ENCODE measurements at regions not wholly inside any gene's neighbourhood (a gene's known extent, or its start where the extent isn't known, plus 50 kb on each side); places are given as distances from the start of the nearest gene placed in this dataset.

DNA sequence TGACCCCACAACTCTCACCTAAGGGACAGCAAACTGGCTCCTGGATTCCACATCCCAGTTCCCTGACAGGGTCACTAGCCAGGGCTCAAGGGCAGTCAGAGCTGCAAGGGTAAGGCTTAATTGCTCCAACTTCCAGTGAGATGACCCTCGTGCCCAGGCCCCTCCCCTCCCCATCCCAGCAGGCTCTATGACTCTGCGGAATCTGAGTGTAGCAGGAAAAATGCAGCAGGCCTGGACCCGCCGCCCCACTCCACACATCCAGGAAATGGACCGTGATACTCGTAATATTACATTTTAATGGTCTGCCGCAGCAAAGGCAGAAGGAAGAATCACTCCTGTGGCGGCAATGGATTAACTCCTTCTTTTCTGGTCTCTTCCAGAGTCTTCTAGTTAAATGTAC, 91.7 kb upstream of the CHST15 start:
- Histone ChIP-seq H3K79me2 (ENCODE audit: control insufficient read depth, low read length) (no peaks in the 10 kb centered on the region), H3F3A (ENCODE audit: control insufficient read depth, insufficient read depth) (no peaks in the 10 kb centered on the region), H3K4me2 (ENCODE audit: low read length) (no peak overlapping the region), H3K9me2 (replicated peaks; ENCODE audit: control insufficient read depth, low read length) (no peaks in the 10 kb centered on the region), H3K27ac (ENCODE audit: low read depth, low read length) (no peak overlapping the region), H3K4me1 (ENCODE audit: control insufficient read depth, low read length) (no peaks in the 10 kb centered on the region), H4K20me1 (ENCODE audit: control insufficient read depth, insufficient read depth, low read depth, low read length) (no peaks in the 10 kb centered on the region), H3K4me3 (ENCODE audit: low read length) (no peak overlapping the region), H3K9me3 (ENCODE audit: control insufficient read depth, insufficient read depth, low read length) (no peaks in the 10 kb centered on the region), H3K27me3 (ENCODE audit: control insufficient read depth, low read length) (no peaks in the 10 kb centered on the region), H3K36me3 (ENCODE audit: control insufficient read depth, low read length) (no peaks in the 10 kb centered on the region)
- no peak for TF ChIP-seq EZH2phosphoT487 (IDR thresholded peaks at IDR 0.05; ENCODE audit: borderline replicate concordance, low read length)
- TF ChIP-seq, protein P1, sequence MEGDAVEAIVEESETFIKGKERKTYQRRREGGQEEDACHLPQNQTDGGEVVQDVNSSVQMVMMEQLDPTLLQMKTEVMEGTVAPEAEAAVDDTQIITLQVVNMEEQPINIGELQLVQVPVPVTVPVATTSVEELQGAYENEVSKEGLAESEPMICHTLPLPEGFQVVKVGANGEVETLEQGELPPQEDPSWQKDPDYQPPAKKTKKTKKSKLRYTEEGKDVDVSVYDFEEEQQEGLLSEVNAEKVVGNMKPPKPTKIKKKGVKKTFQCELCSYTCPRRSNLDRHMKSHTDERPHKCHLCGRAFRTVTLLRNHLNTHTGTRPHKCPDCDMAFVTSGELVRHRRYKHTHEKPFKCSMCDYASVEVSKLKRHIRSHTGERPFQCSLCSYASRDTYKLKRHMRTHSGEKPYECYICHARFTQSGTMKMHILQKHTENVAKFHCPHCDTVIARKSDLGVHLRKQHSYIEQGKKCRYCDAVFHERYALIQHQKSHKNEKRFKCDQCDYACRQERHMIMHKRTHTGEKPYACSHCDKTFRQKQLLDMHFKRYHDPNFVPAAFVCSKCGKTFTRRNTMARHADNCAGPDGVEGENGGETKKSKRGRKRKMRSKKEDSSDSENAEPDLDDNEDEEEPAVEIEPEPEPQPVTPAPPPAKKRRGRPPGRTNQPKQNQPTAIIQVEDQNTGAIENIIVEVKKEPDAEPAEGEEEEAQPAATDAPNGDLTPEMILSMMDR (IDR thresholded peaks at IDR 0.05; ENCODE audit: low read depth, low read length, poor library complexity, severe bottlenecking) = no peak

DNA sequence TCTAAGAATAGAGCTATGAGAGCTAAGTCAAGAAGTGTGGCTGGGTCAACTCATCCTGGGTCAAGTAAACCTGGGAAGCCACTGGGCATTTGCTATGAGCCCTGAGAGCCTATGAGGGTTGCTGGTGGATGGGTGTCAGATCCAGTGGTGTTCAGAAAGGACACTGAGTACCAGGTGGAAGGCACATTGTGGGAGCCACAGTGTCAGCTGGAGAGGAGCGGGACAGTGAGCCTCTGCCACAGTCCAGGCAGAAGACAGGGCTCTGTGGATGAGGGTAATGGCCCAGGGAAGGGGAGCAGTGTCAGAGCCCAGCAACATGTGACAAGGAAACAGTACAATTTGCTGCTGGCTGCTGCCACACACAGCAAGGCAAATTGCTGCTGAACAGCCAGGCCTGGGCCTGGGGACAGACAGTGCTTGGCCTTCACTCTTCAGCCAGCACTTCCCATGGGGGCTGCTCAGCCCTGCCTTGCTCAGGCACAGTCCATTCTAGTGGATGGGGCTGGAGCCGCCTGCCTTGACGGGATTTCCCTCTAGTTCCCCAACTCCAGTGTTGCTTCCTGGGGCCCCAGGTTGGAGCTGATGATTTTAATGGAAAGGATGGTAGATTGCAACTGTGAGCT, 90.9 kb upstream of the CHST15 start:
- no peak overlapping the region for H3K4me3 ChIP-seq (ENCODE audit: low read length)
- H3K27me3 ChIP-seq (ENCODE audit: control insufficient read depth, low read length) = no peaks in the 10 kb centered on the region
- no peaks in the 10 kb centered on the region for H3K79me2 ChIP-seq (ENCODE audit: control insufficient read depth, low read length)
- TF ChIP-seq EZH2phosphoT487 (IDR thresholded peaks at IDR 0.05; ENCODE audit: borderline replicate concordance, low read length) = no peak
- TF ChIP-seq, protein P1 (IDR thresholded peaks at IDR 0.05; ENCODE audit: low read depth, low read length, poor library complexity, severe bottlenecking) = no peak
- no peak overlapping the region for H3K27ac ChIP-seq (ENCODE audit: low read depth, low read length)
- H3K4me1 ChIP-seq (ENCODE audit: control insufficient read depth, low read length) = no peaks in the 10 kb centered on the region
- no peaks in the 10 kb centered on the region for H4K20me1 ChIP-seq (ENCODE audit: control insufficient read depth, insufficient read depth, low read depth, low read length)
- no peak overlapping the region for H3K4me2 ChIP-seq (ENCODE audit: low read length)
- no peaks in the 10 kb centered on the region for H3K9me3 ChIP-seq (ENCODE audit: control insufficient read depth, insufficient read depth, low read length)
- no peaks in the 10 kb centered on the region for H3F3A ChIP-seq (ENCODE audit: control insufficient read depth, insufficient read depth)
- H3K36me3 ChIP-seq (ENCODE audit: control insufficient read depth, low read length) = no peaks in the 10 kb centered on the region
- no peaks in the 10 kb centered on the region for H3K9me2 ChIP-seq (replicated peaks; ENCODE audit: control insufficient read depth, low read length)

DNA sequence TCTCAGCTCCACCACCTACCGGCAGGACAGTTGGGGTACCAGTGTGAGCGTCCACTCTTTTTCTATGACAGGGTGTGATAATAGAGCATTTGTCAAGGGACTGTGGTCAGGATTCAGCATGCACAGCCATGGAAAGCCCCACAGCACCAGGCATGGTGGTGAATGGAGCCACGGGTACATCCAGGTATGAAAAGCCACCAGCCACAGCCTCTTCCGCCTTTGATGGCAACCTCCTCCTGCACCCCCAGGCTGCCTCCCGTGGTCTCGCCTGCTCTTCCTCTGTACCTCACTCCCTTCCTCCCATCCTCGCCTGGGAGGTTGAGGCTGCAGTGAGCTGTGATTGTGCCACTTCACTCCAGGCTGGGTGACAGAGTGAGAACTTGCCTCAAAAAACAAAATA, 90.2 kb upstream of the CHST15 start:
- Histone ChIP-seq H3K4me1 (ENCODE audit: control insufficient read depth, low read length) (no peaks in the 10 kb centered on the region), H3K27me3 (ENCODE audit: control insufficient read depth, low read length) (no peaks in the 10 kb centered on the region), H3K27ac (ENCODE audit: low read depth, low read length) (no peak overlapping the region), H3F3A (ENCODE audit: control insufficient read depth, insufficient read depth) (no peaks in the 10 kb centered on the region), H3K4me3 (ENCODE audit: low read length) (no peak overlapping the region), H4K20me1 (ENCODE audit: control insufficient read depth, insufficient read depth, low read depth, low read length) (no peaks in the 10 kb centered on the region), H3K79me2 (ENCODE audit: control insufficient read depth, low read length) (no peaks in the 10 kb centered on the region), H3K4me2 (ENCODE audit: low read length) (no peak overlapping the region), H3K36me3 (ENCODE audit: control insufficient read depth, low read length) (no peaks in the 10 kb centered on the region), H3K9me3 (ENCODE audit: control insufficient read depth, insufficient read depth, low read length) (no peaks in the 10 kb centered on the region), H3K9me2 (replicated peaks; ENCODE audit: control insufficient read depth, low read length) (no peaks in the 10 kb centered on the region)
- TF ChIP-seq, protein P1 (IDR thresholded peaks at IDR 0.05; ENCODE audit: low read depth, low read length, poor library complexity, severe bottlenecking) = no peak
